HepG2 (cell line): ENCODE measurements at regions not wholly inside any gene's neighbourhood (a gene's known extent, or its start where the extent isn't known, plus 50 kb on each side); places are given as distances from the start of the nearest gene placed in this dataset.

Source experiments
- CEBPB ChIP-seq: IDR thresholded peaks from 2 replicates; pipeline ENCODE4 v1.6.1; 2011; ENCODE audit warnings: low read depth, low read length, improper control_type of control experiment, borderline replicate concordance
- GTF2F1 ChIP-seq: fragments of 150-350 bp; IDR thresholded peaks from 2 replicates; pipeline ENCODE4 v1.6.1; 2014; ENCODE audit warnings: low read length
- NR2F6 ChIP-seq, 2 experiments: IDR thresholded peaks; 2 replicates each; pipeline ENCODE4 v1.6.1; 2016; ENCODE audit warnings: antibody characterized with exemption in 1 of 2, mild to moderate bottlenecking in 1 of 2
- POLR2A ChIP-seq, 2 experiments: IDR thresholded peaks; 2 replicates each; pipeline ENCODE4 v1.6.1; 2011; ENCODE audit warnings: low read depth in 2 of 2, low read length in 2 of 2, mild to moderate bottlenecking in 1 of 2, moderate library complexity in 1 of 2; ENCODE audit not compliant: insufficient read depth in 1 of 2
- RBAK ChIP-seq: sonication (generic); formaldehyde crosslinking; IDR thresholded peaks from 2 replicates; pipeline ENCODE4 v1.5.1; 2020; ENCODE audit warnings: mild to moderate bottlenecking, missing genetic modification reagents
- ZNF639 ChIP-seq: conservative IDR thresholded peaks from 2 replicates; pipeline ENCODE4 v1.6.1; 2018; ENCODE audit warnings: missing genetic modification reagents
- ZNF773 ChIP-seq: sonication (generic); formaldehyde crosslinking; IDR thresholded peaks from 2 replicates; pipeline ENCODE4 v1.4.0; 2020; ENCODE audit warnings: missing genetic modification reagents, borderline replicate concordance
- ZZZ3 ChIP-seq: sonication (generic); formaldehyde crosslinking; IDR thresholded peaks from 2 replicates; pipeline ENCODE4 v1.4.0; 2020; ENCODE audit warnings: missing genetic modification reagents, mild to moderate bottlenecking, borderline replicate concordance
- TF ChIP-seq, protein P1 (sequence below): IDR thresholded peaks from 2 replicates; pipeline ENCODE4 v1.6.1; 2012; ENCODE audit warnings: inconsistent platforms
- TF ChIP-seq, protein P2 (sequence below): sonication (generic); formaldehyde crosslinking; IDR thresholded peaks from 2 replicates; pipeline ENCODE4 v1.4.0; 2020; ENCODE audit warnings: mild to moderate bottlenecking, missing genetic modification reagents
- TF ChIP-seq, protein P3 (sequence below): sonication (generic); formaldehyde crosslinking; IDR thresholded peaks from 2 replicates; pipeline ENCODE4 v1.5.0; 2020; ENCODE audit warnings: mild to moderate bottlenecking, missing genetic modification reagents, moderate library complexity

DNA sequence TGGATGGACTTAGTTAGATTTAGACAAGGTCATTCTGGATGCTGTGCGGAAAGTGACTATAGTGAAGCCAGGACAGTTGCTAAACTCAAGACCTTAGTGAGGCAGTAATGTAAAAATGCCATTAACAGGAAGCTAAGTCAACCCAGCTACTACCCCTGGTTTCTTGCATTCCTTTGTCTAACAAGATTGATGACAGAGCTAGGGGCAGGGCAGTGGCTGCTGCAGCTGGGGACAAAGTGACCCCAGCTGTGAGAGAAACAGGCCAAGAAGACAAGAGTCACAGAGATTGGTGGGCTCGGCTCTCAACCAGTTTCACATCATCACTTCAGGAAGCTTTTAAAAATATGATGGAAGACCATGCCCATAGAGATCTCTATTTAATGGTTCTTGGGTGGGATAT is 110.4 kb upstream of the POU2AF2 start:
- TF ChIP-seq NR2F6 (IDR thresholded peaks at IDR 0.05) (no peak), NR2F6 (CRISPR knock-in tag; IDR thresholded peaks at IDR 0.05) (no peak), POLR2A (IDR thresholded peaks at IDR 0.05; ENCODE audit: insufficient read depth in 1 of 2, low read depth in 2 of 2, low read length in 2 of 2) (no peak), RBAK (no peak), ZZZ3 (CRISPR knock-in tag) (no peak), CEBPB (no peak), GTF2F1 (no peak), ZNF639 (no peak), ZNF773 (CRISPR knock-in tag) (no peak)
- TF ChIP-seq, protein P1, sequence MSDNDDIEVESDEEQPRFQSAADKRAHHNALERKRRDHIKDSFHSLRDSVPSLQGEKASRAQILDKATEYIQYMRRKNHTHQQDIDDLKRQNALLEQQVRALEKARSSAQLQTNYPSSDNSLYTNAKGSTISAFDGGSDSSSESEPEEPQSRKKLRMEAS, result no peak
- TF ChIP-seq, protein P2, sequence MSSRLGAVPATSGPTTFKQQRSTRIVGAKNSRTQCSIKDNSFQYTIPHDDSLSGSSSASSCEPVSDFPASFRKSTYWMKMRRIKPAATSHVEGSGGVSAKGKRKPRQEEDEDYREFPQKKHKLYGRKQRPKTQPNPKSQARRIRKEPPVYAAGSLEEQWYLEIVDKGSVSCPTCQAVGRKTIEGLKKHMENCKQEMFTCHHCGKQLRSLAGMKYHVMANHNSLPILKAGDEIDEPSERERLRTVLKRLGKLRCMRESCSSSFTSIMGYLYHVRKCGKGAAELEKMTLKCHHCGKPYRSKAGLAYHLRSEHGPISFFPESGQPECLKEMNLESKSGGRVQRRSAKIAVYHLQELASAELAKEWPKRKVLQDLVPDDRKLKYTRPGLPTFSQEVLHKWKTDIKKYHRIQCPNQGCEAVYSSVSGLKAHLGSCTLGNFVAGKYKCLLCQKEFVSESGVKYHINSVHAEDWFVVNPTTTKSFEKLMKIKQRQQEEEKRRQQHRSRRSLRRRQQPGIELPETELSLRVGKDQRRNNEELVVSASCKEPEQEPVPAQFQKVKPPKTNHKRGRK (CRISPR knock-in tag), result no peak
- TF ChIP-seq, protein P3, sequence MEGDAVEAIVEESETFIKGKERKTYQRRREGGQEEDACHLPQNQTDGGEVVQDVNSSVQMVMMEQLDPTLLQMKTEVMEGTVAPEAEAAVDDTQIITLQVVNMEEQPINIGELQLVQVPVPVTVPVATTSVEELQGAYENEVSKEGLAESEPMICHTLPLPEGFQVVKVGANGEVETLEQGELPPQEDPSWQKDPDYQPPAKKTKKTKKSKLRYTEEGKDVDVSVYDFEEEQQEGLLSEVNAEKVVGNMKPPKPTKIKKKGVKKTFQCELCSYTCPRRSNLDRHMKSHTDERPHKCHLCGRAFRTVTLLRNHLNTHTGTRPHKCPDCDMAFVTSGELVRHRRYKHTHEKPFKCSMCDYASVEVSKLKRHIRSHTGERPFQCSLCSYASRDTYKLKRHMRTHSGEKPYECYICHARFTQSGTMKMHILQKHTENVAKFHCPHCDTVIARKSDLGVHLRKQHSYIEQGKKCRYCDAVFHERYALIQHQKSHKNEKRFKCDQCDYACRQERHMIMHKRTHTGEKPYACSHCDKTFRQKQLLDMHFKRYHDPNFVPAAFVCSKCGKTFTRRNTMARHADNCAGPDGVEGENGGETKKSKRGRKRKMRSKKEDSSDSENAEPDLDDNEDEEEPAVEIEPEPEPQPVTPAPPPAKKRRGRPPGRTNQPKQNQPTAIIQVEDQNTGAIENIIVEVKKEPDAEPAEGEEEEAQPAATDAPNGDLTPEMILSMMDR (CRISPR knock-in tag), result no peak
